Middle frontal gyrus (tissue), 1 donor: ENCODE measurements at regions not wholly inside any gene's neighbourhood (a gene's known extent, or its start where the extent isn't known, plus 50 kb on each side); places are given as distances from the start of the nearest gene placed in this dataset.

Source experiments
- DNase-seq: peaks from one replicate; pipeline ENCODE4 v3.0.0-alpha.2; 2015; ENCODE audit warnings: low spot score; ENCODE audit errors: extremely low spot score

GRCh38 chr1:29467989-29468900 is 231.9 kb downstream of the PTPRU start:
- no peak for DNase-seq

GRCh38 chr1:29466258-29466657 is 229.9 kb downstream of the PTPRU start:
- no peak for DNase-seq

- DNase-seq: no peak
These were observed 229.4 kb downstream of the PTPRU start for GRCh38 chr1:29465755-29466154.

GRCh38 chr1:29462096-29462495 is 225.8 kb downstream of the PTPRU start:
- no peak for DNase-seq

- DNase-seq: no peak
These were observed 224.9 kb downstream of the PTPRU start for GRCh38 chr1:29461115-29461739.

- no peak for DNase-seq
These were observed 224.4 kb downstream of the PTPRU start for GRCh38 chr1:29460694-29461093.

GRCh38 chr1:29460041-29460610 is 223.8 kb downstream of the PTPRU start:
- no peak for DNase-seq

GRCh38 chr1:29459620-29459945 is 223.3 kb downstream of the PTPRU start:
- no peak for DNase-seq

GRCh38 chr1:29458737-29459619 is 222.7 kb downstream of the PTPRU start:
- DNase-seq: no peak

- no peak for DNase-seq
These were observed 221.4 kb downstream of the PTPRU start for GRCh38 chr1:29457496-29458368.

GRCh38 chr1:29456685-29457435 is 220.5 kb downstream of the PTPRU start:
- DNase-seq: no peak

GRCh38 chr1:29455781-29456180 is 219.5 kb downstream of the PTPRU start:
- no peak for DNase-seq

- no peak for DNase-seq
These were observed 218.5 kb downstream of the PTPRU start for GRCh38 chr1:29454616-29455380.

- DNase-seq: no peak
These were observed 217.3 kb downstream of the PTPRU start for GRCh38 chr1:29453502-29454240.

GRCh38 chr1:29452463-29453230 is 216.3 kb downstream of the PTPRU start:
- DNase-seq: no peak

GRCh38 chr1:29451368-29451892 is 215.1 kb downstream of the PTPRU start:
- no peak for DNase-seq

GRCh38 chr1:29450591-29450990 is 214.3 kb downstream of the PTPRU start:
- no peak for DNase-seq
